Calu3 (cell line): ENCODE measurements at regions not wholly inside any gene's neighbourhood (a gene's known extent, or its start where the extent isn't known, plus 50 kb on each side); places are given as distances from the start of the nearest gene placed in this dataset.

ENCODE experiments used
- BruUV-seq: library from RNA; stranded (reverse); fragments of 400-500 nt; replicated peaks from 2 replicates; lab custom pipeline; 2021; lab: Mats Ljungman, UMichigan
- CTCF ChIA-PET: fragments of 300-600 bp; sonication (Branson Sonifier 250); formaldehyde crosslinking; loops from one replicate; lab custom pipeline; 2022; ENCODE audit warnings: antibody characterized with exemption; lab: Charles Lee
- DNase-seq: peaks from one replicate; pipeline ENCODE4 v3.0.0; 2022
- H3K27ac Mint-ChIP-seq: one replicate; pipeline ENCODE4 v1.8.0; 2022; ENCODE audit warnings: mixed read lengths; ENCODE audit not compliant: unreplicated experiment
- H3K27me3 Mint-ChIP-seq: one replicate; pipeline ENCODE4 v1.8.0; 2022; ENCODE audit warnings: mixed read lengths; ENCODE audit not compliant: unreplicated experiment
- H3K36me3 Mint-ChIP-seq: one replicate; pipeline ENCODE4 v1.8.0; 2022; ENCODE audit warnings: mild to moderate bottlenecking, moderate library complexity, mixed read lengths; ENCODE audit not compliant: insufficient read depth, unreplicated experiment
- H3K4me1 Mint-ChIP-seq: one replicate; pipeline ENCODE4 v1.8.0; 2022; ENCODE audit warnings: mild to moderate bottlenecking, low read depth, mixed read lengths; ENCODE audit not compliant: unreplicated experiment
- H3K4me3 Mint-ChIP-seq: one replicate; pipeline ENCODE4 v1.8.0; 2022; ENCODE audit warnings: mild to moderate bottlenecking, low read depth, moderate library complexity, mixed read lengths; ENCODE audit not compliant: unreplicated experiment
- H3K9me3 Mint-ChIP-seq: one replicate; pipeline ENCODE4 v1.8.0; 2022; ENCODE audit warnings: low read depth, mixed read lengths; ENCODE audit not compliant: unreplicated experiment
- intact Hi-C: fragments of 100-400 bp; cut with micrococcal nuclease; formaldehyde crosslinking; loops from one replicate; pipeline ENCODE4 v1.10.0; 2022; ENCODE audit not compliant: unreplicated experiment
- TF ChIP-seq, protein P1 (sequence below): fragments of 200-600 bp; IDR thresholded peaks from one replicate; pipeline ENCODE4 v1.8.0; 2022; ENCODE audit warnings: antibody characterized with exemption; ENCODE audit not compliant: unreplicated experiment

DNA sequence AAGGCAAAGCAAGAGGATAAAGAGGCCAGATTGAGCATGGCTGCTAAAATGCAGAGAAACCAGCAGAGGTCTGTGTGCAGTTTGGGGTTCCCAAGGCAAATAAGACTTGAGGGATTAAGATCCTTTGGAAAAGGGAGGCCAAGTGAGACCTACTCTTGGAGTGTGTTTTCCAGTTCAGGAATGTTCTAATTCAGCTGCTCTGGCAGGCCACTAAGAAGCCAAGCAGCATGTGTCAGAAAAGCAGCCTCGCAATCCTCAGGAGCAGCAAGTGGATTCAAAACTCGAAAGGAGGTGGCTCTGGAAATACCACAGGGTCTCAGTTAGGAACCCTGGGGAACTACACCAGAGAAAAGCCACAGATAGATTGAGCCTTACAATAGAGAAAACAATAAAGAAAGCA is 569.2 kb downstream of the METTL4 start:
- TF ChIP-seq, protein P1, sequence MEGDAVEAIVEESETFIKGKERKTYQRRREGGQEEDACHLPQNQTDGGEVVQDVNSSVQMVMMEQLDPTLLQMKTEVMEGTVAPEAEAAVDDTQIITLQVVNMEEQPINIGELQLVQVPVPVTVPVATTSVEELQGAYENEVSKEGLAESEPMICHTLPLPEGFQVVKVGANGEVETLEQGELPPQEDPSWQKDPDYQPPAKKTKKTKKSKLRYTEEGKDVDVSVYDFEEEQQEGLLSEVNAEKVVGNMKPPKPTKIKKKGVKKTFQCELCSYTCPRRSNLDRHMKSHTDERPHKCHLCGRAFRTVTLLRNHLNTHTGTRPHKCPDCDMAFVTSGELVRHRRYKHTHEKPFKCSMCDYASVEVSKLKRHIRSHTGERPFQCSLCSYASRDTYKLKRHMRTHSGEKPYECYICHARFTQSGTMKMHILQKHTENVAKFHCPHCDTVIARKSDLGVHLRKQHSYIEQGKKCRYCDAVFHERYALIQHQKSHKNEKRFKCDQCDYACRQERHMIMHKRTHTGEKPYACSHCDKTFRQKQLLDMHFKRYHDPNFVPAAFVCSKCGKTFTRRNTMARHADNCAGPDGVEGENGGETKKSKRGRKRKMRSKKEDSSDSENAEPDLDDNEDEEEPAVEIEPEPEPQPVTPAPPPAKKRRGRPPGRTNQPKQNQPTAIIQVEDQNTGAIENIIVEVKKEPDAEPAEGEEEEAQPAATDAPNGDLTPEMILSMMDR: no peak
- H3K36me3 Mint-ChIP-seq: no peaks in the 10 kb centered on the region
- CTCF ChIA-PET: no interaction called here
- H3K27me3 Mint-ChIP-seq: no peaks in the 10 kb centered on the region
- intact Hi-C loops: no loop called here
- peaks cover 2% of the 10 kb centered on the region for H3K9me3 Mint-ChIP-seq
- peaks cover 13% of the 10 kb centered on the region for H3K4me1 Mint-ChIP-seq
- no peak overlapping the region for H3K27ac Mint-ChIP-seq
- no peak overlapping the region for H3K4me3 Mint-ChIP-seq
- no peak for DNase-seq
- no TSS peak for BruUV-seq

DNA sequence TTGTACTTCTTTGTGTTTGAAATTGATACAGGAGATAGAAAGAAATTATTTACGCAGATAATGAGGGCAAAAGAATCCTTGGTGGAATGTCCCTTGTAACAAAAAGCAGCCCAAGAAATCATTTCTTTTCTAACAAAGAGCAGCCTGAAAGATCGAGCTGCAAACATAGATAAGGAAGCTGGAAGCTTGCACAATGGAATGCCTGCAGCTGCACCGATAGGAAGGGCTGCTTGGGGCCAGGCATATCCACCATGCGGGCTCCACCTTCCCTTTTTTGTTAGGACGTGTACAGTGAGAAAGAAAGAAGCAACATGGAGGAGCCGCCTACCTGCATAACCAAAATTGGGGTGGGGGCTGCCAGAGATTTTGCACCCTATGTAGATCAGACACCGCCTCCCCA is 568.7 kb downstream of the METTL4 start:
- TF ChIP-seq, protein P1: no peak
- no peaks in the 10 kb centered on the region for H3K27me3 Mint-ChIP-seq
- CTCF ChIA-PET: interaction anchor here (0.7 kb wide), 1 partner anchor 501 kb away, joined by 4 read pairs; no protein-coding TSS in a partner anchor
- H3K27ac Mint-ChIP-seq: no peak overlapping the region
- no peak overlapping the region for H3K4me3 Mint-ChIP-seq
- no peak for DNase-seq
- intact Hi-C loops: no loop called here
- no TSS peak for BruUV-seq
- peaks cover 13% of the 10 kb centered on the region for H3K4me1 Mint-ChIP-seq
- H3K9me3 Mint-ChIP-seq: peaks cover 2% of the 10 kb centered on the region
- H3K36me3 Mint-ChIP-seq: no peaks in the 10 kb centered on the region

DNA sequence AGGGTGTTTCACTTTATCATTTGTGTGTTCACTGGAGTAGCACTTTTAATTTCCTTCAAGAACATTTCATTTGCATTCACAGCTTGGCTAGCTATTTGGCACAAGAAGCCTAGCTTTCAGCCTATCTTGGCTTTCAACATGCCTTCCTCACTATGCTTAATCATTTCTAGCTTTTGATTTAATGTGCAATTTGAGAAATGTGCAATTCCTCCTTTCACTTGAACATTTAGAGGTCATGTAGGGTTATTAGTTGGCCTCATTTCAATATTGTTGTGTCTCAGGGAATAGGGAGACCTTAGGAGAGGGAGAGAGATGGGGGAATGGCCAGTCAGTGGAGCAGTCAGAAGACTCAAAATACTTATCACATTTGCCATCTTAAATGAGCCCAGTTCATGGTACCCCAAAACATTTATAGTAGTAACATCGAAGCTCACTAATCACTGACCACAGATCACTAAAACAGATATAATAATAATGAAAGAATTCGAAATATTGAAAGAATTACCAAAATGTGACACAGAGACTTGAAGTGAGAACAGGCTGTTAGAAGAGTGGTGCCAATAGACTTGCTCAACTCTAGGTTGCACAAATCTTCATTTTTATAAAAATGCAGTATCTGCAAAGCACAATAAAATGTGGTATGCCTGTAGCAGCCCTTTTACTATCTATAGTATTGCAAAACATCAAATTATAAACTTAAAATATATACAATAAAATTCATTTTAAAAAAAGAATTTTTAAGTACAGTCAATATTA is 561.2 kb downstream of the METTL4 start:
- CTCF ChIA-PET: interaction anchor here (0.6 kb wide), 1 partner anchor 1299 kb away, joined by 3 read pairs; no protein-coding TSS in a partner anchor
- intact Hi-C loops: no loop called here
- TF ChIP-seq, protein P1: no peak
- no peaks in the 10 kb centered on the region for H3K9me3 Mint-ChIP-seq
- H3K36me3 Mint-ChIP-seq: no peaks in the 10 kb centered on the region
- no TSS peak for BruUV-seq
- no peak for DNase-seq
- H3K27ac Mint-ChIP-seq: no peak overlapping the region
- no peaks in the 10 kb centered on the region for H3K4me1 Mint-ChIP-seq
- H3K27me3 Mint-ChIP-seq: no peaks in the 10 kb centered on the region
- no peak overlapping the region for H3K4me3 Mint-ChIP-seq

DNA sequence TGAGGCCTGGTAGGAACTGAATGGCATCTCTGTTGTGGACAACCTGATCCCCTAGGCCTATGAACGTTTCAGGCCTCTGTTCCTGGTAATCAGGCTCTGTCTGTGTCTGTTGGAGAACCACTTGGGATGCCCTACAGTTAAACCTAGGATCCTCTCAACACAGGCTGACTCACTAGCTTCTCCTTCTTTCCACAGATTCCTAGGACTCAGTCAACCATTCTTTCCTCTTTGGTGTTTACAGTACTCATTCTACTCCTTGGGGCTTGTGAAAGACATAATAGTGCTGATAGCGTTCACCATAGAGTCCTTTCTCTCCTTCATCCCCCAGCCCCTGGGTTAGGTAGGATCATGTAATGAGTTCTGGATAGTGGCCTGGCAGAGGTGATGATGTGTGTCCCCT is 544.3 kb downstream of the METTL4 start:
- H3K4me3 Mint-ChIP-seq: no peak overlapping the region
- no TSS peak for BruUV-seq
- H3K36me3 Mint-ChIP-seq: no peaks in the 10 kb centered on the region
- no peak for DNase-seq
- intact Hi-C loops: no loop called here
- TF ChIP-seq, protein P1: no peak
- H3K27me3 Mint-ChIP-seq: no peaks in the 10 kb centered on the region
- H3K27ac Mint-ChIP-seq: no peak overlapping the region
- CTCF ChIA-PET: no interaction called here
- H3K9me3 Mint-ChIP-seq: no peaks in the 10 kb centered on the region
- no peaks in the 10 kb centered on the region for H3K4me1 Mint-ChIP-seq
